ENCODE measurements at regions not wholly inside any gene's neighbourhood (a gene's known extent, or its start where the extent isn't known, plus 50 kb on each side); places are given as distances from the start of the nearest gene placed in this dataset.
A peak's percentile ranks its signal among the peaks of the same experiment; 100 is the strongest.

DNA sequence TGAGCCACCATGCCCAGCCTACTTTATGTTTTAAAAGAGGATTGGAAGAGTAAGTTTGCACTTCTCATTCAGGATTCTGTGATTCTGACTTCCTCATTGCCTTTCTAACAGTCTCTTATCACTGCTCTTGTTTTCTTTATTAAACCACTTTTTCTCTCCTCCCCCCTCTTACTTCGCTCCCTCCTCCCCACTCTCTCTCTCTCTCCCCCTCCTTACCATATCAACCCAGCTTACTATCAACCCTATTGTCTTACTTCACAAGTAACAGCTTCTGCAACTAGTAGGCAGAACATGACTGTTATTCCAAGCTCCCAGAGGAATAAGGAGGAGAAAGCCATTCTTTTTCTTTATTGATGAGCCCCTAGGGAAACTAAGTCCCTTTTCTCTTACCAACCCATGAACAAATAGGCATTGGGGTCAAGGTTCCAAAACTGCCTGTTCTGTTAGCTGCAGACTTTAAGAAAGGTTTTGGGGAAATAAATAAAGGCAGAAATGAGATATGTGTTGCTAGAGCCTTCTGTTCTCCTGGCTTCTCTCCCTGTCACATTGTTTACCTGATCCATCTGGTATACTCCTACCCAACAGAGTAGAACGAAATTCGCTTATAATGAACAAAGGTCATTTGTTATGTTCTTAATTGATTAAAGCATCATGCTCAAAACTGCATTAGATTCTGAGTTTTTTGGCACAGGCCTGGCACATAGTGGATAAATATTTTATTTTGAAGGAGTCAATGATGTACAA is 56.4 kb upstream of the RASGRP1 start:
- WGBS, 2 donors: 61 to 78% methylated on average over 3 of the region's 3 CpGs
- TF ChIP-seq, protein P1, sequence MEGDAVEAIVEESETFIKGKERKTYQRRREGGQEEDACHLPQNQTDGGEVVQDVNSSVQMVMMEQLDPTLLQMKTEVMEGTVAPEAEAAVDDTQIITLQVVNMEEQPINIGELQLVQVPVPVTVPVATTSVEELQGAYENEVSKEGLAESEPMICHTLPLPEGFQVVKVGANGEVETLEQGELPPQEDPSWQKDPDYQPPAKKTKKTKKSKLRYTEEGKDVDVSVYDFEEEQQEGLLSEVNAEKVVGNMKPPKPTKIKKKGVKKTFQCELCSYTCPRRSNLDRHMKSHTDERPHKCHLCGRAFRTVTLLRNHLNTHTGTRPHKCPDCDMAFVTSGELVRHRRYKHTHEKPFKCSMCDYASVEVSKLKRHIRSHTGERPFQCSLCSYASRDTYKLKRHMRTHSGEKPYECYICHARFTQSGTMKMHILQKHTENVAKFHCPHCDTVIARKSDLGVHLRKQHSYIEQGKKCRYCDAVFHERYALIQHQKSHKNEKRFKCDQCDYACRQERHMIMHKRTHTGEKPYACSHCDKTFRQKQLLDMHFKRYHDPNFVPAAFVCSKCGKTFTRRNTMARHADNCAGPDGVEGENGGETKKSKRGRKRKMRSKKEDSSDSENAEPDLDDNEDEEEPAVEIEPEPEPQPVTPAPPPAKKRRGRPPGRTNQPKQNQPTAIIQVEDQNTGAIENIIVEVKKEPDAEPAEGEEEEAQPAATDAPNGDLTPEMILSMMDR (IDR thresholded peaks at IDR 0.05): no peak

DNA sequence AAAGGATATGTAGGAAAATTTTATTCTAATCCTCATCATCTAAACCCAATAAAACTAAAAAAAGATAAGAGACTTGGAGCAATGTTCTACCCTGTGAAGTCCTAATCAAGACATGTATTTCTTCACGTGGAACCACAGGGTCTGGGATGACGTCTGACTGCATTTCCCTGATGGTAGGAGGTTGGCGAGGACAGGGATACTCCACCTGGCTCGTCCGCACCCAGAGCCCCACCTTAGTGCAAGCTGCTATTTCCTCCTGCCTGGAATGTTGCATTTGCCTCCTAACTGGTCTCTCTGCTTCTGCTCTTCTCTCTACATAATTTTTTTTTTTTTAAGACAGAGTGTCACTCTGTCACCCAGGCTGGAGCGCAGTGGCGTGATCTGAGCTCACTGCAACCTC is 57.7 kb upstream of the RASGRP1 start:
- WGBS, 2 donors: 80 to 88% methylated on average over 7 of the region's 7 CpGs
- intact Hi-C loops (cut with DNase I): loop anchor here in 1 of 10 donors (5.0 kb wide), 1 partner anchor 60 kb away; the partner anchor contains the start of gene RASGRP1
- no peak overlapping the region for H3K4me3 ChIP-seq
- no peak for DNase-seq
- no peaks in the 10 kb centered on the region for H3K9me3 ChIP-seq
- H3K27me3 ChIP-seq: no peaks in the 10 kb centered on the region
- TF ChIP-seq, protein P1 (IDR thresholded peaks at IDR 0.05): no peak
- ATAC-seq: no peak
- H3K4me1 ChIP-seq: peaks cover 0 to 32% (median 15%) of the 10 kb centered on the region in 9 donors
- H3K36me3 ChIP-seq: no peaks in the 10 kb centered on the region
- no peak overlapping the region for H3K27ac ChIP-seq

More for the DNA sequence above, 56.4 kb upstream of the RASGRP1 start:
- Histone ChIP-seq H3K27ac (no peak overlapping the region), H3K4me1 (peaks cover 0 to 22% (median 3%) of the 10 kb centered on the region in 9 donors), H3K4me3 (no peak overlapping the region), H3K9me3 (no peaks in the 10 kb centered on the region), H3K27me3 (no peaks in the 10 kb centered on the region), H3K36me3 (no peaks in the 10 kb centered on the region)
- ATAC-seq: no peak
- intact Hi-C loops (cut with DNase I): loop anchor here in 1 of 10 donors (5.0 kb wide), 1 partner anchor 59 kb away; the partner anchor contains the start of gene RASGRP1
- no peak for DNase-seq

DNA sequence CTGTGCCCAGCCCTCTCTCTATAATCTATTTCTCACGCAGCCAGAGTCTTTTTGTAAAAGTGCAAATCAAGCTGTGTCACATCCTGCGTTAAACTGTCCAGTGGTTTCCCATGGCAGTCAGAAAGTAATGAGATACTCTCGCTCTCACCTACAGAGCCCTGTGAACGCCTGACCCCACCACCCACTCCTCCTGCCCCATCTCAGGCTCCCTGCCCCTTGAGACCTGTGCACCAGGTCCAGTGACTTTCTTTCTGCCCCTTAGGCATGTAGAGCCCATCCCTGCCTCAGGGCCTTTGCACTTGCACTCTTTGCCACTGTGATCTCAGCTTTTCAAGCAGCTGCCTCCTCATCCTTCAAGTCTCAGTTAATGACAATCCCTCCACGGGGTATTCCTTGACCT is 58.3 kb upstream of the RASGRP1 start:
- Histone ChIP-seq H3K9me3 (no peaks in the 10 kb centered on the region), H3K36me3 (no peaks in the 10 kb centered on the region), H3K4me1 (peaks cover 0 to 32% (median 17%) of the 10 kb centered on the region in 9 donors), H3K4me3 (no peak overlapping the region), H3K27me3 (no peaks in the 10 kb centered on the region), H3K27ac (no peak overlapping the region)
- 90 to 91% methylated on average over 5 of the region's 5 CpGs for WGBS, 2 donors
- ATAC-seq (no peak), DNase-seq (no peak)
- TF ChIP-seq, protein P1 (IDR thresholded peaks at IDR 0.05): no peak
- intact Hi-C loops (cut with DNase I): loop anchor here in 1 of 10 donors (5.0 kb wide), 1 partner anchor 61 kb away; the partner anchor contains the start of gene RASGRP1

DNA sequence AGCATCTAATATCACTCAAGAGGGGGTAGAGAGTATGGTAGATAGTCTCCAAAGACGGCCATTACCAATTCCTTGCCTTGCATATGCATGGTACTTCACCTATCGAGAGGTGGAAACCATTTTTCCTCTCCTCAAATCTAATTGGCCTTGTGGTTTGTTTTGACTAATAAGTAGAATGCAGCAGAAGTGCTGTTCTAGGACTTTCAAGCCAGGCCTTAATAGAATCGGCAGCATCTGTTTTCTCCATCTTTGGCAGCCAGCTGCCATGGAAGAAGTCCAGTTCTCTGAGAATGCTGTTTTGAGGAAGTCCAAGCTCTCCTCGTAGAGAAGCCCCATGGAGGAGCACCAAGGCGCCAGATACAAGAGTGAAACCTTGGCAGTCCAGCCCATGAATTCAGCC is 59.1 kb upstream of the RASGRP1 start:
- ATAC-seq: peak in 6 of 8 donors; percentile 30 to 75 (median 40)
- peak overlapping the region in 2 of 10 donors; percentile 31 to 35 for H3K27ac ChIP-seq
- 49 to 64% methylated on average over 5 of the region's 5 CpGs for WGBS, 2 donors

More for the DNA sequence above, 59.1 kb upstream of the RASGRP1 start:
- H3K9me3 ChIP-seq: no peaks in the 10 kb centered on the region
- TF ChIP-seq, protein P1 (IDR thresholded peaks at IDR 0.05): no peak
- H3K36me3 ChIP-seq: no peaks in the 10 kb centered on the region
- intact Hi-C loops (cut with DNase I): loop anchor here in 1 of 10 donors (5.0 kb wide), 1 partner anchor 61 kb away; the partner anchor contains the start of gene RASGRP1
- H3K27me3 ChIP-seq: no peaks in the 10 kb centered on the region
- H3K4me3 ChIP-seq: no peak overlapping the region
- DNase-seq: peak in 1 of 2 donors; percentile 29
- H3K4me1 ChIP-seq: peaks cover 0 to 32% (median 17%) of the 10 kb centered on the region in 9 donors

All from heart right ventricle (tissue), 16 donors.